Occipital lobe (tissue), 1 donor: ENCODE measurements at regions not wholly inside any gene's neighbourhood (a gene's known extent, or its start where the extent isn't known, plus 50 kb on each side); places are given as distances from the start of the nearest gene placed in this dataset.
"Not testable (repeated sequence)": the region's sequence is repeated elsewhere in the genome, so short reads cannot be mapped to it uniquely, and the experiment has no call there.

ENCODE experiments used
- DNase-seq: peaks from one replicate; lab custom pipeline; 2025; lab: John Stamatoyannopoulos, UW

- DNase-seq: not testable (repeated sequence)
These were observed 51.3 kb upstream of the RIOK2 start for GRCh38 chr5:97234380-97234779.

GRCh38 chr5:97242341-97242740, 59.3 kb upstream of the RIOK2 start:
- no peak for DNase-seq

GRCh38 chr5:97243353-97243752, 60.3 kb upstream of the RIOK2 start:
- DNase-seq: no peak

- no peak for DNase-seq
These were observed 62.3 kb upstream of the RIOK2 start for GRCh38 chr5:97245386-97245785.

- no peak for DNase-seq
These were observed 67.1 kb upstream of the RIOK2 start for GRCh38 chr5:97250113-97250512.

GRCh38 chr5:97266076-97266475, 83.0 kb upstream of the RIOK2 start:
- DNase-seq: no peak

- DNase-seq: no peak
These were observed 83.5 kb upstream of the RIOK2 start for GRCh38 chr5:97266576-97266975.

- no peak for DNase-seq
These were observed 84.7 kb upstream of the RIOK2 start for GRCh38 chr5:97267767-97268166.

- no peak for DNase-seq
These were observed 93.5 kb upstream of the RIOK2 start for GRCh38 chr5:97276474-97277120.

- DNase-seq: no peak
These were observed 98.2 kb upstream of the RIOK2 start for GRCh38 chr5:97281257-97281656.

GRCh38 chr5:97297063-97297703, 114.1 kb upstream of the RIOK2 start:
- DNase-seq: no peak

- DNase-seq: no peak
These were observed 114.7 kb upstream of the RIOK2 start for GRCh38 chr5:97297704-97298091.

- DNase-seq: not testable (repeated sequence)
These were observed 118.1 kb upstream of the RIOK2 start for GRCh38 chr5:97301181-97301580.

GRCh38 chr5:97338729-97339128, 155.7 kb upstream of the RIOK2 start:
- no peak for DNase-seq

- no peak for DNase-seq
These were observed 172.7 kb upstream of the RIOK2 start for GRCh38 chr5:97355775-97356174.

GRCh38 chr5:97363577-97363976, 180.5 kb upstream of the RIOK2 start:
- DNase-seq: no peak

- DNase-seq: no peak
These were observed 181.7 kb upstream of the RIOK2 start for GRCh38 chr5:97364731-97365130.

GRCh38 chr5:97365163-97365845, 182.3 kb upstream of the RIOK2 start:
- DNase-seq: no peak

- DNase-seq: no peak
These were observed 182.9 kb upstream of the RIOK2 start for GRCh38 chr5:97365918-97366317.

- DNase-seq: no peak
These were observed 192.9 kb upstream of the RIOK2 start for GRCh38 chr5:97375959-97376358.

- DNase-seq: no peak
These were observed 194.5 kb upstream of the RIOK2 start for GRCh38 chr5:97377582-97377981.

- DNase-seq: no peak
These were observed 200.9 kb upstream of the RIOK2 start for GRCh38 chr5:97383996-97384395.

- no peak for DNase-seq
These were observed 205.7 kb upstream of the RIOK2 start for GRCh38 chr5:97388794-97389193.
